Retinal pigment epithelial cell (primary cell): ENCODE measurements at regions not wholly inside any gene's neighbourhood (a gene's known extent, or its start where the extent isn't known, plus 50 kb on each side); places are given as distances from the start of the nearest gene placed in this dataset.

Experiments used
- DNase-seq: peaks from one replicate; pipeline ENCODE4 v3.0.0-alpha.2; 2010; ENCODE audit warnings: low read depth
- H3K4me3 ChIP-seq: 2 replicates; pipeline ENCODE4 v1.5.1; 2011; ENCODE audit warnings: mild to moderate bottlenecking, low read length, control low read depth, moderate library complexity
- CTCF ChIP-seq: conservative IDR thresholded peaks from 2 replicates; pipeline ENCODE4 v1.5.1; 2011; ENCODE audit warnings: low read depth, low read length, control low read depth, inconsistent platforms

DNA sequence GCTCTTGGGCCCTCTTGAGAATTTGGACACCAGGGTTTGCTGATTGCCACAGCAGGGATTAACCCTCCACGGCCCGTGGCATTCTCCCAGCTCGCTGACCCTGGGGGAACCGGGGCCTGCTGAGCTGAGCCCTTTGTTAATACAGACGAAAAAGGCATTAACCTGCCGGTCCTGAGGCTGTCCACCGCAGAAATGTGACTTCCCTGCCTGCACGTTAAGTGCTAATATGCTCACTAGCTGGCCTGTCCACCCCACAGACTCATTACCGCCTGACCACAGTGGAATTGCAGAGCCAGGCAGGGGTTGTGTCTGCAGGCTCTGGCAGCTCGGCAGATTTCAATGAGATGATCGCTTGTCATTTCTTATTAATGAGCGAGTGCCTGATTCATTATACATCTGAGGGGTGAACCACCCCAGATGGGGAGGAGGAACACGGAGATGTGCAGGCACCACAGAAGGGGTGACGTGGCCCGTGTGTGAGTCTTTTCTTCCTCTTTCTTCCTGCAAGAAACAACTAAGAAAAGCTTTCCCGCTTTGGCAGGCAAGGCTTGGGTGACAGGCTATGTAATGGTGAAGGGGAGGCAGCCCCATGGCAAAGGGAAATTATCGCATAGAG lies 126.0 kb downstream of the GLI2 start:
- TF ChIP-seq CTCF = no peak
- no peak for DNase-seq
- H3K4me3 ChIP-seq = no peak overlapping the region

DNA sequence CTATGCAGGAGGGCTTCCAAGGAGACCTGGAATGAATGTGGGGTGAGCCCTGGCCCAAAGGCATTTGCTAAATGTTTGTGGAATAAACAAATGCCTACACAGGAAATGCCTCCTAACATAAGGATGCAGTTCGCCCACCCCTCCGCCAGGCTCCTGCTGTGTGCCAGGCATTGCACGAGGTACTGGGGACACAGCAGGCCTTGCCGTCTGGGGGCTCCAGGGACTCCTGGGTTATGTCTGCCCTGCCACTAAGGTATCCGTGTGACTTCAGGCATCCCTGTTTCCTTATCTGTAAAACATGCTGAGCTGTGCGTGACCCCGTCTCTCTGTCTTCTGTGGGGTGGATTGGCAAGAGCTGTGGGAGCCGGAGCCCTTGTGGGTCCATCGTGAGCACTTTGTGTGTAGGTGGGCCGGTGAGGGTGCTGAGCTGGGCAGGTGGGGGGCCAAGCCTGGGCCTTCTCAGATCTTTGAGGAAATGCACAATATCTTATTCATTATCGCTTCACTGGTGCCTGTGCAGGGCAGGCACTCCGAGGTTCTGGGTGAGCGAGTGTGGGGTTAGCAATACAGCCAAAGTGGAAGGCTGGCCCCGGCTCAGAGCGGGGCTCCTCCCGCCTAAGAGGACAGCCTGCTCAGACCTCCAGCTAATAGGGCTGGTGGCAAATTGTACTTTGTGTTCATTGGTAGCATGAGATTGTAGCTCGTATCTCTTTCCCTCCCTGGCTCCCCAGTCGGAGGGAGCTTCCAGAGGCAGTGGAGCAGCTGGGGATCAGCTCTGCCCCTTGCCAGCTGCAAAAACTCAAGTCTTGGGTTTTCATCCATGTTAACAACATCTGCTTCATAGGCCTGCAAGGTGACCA lies 126.8 kb downstream of the GLI2 start:
- TF ChIP-seq CTCF = no peak
- H3K4me3 ChIP-seq = no peak overlapping the region
- DNase-seq = no peak

DNA sequence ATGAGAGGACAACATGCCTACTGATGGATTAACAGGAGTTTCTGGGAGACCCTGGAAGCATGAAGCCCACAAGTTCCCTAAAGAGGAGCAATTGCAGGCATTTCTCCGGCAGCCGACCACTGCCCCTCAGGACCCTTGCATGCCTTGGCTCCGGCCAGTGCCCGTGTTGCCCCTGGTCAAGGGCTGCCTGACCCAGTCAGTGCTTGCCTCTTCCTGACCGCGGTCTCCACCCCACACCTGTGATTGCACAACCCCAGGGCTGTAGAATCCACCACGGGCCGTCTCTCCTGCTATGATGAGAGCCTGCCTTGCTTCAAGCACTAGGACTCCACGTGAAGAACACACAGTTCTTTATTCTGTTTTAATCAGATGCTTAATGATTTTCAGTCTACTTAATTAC lies 127.5 kb downstream of the GLI2 start:
- no peak for TF ChIP-seq CTCF
- no peak for DNase-seq
- H3K4me3 ChIP-seq = no peak overlapping the region

DNA sequence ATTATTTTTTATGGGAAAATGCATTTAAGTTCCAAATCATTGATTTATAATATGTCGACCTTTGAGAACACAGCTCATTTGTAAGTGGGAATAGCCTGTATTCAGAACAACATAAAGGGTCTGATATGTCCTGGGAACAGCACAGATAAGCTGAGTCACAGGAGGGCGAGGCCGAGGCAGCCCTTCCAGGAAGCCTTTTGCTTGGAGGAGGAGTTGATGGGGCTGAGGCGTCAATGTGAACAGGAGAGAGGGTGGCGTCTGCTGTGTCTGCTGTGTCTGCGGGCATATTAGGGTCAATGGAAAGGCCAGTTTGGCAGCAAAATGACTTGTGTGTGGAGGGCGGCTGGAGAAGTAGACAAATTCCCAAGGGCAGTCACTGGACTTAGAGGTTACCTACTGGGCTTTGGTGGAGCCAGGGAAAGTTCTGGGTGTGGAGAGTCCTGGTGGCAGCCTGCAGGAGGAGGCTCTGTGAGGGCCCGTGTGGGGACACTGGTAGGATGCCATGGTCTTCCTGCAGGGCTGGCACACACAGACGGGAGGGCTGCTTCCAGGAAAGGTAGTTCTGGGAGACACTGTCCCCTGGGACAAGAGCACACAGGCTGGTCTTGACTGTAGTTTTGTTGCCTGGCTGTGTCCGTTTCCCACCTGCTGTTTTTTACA lies 128.1 kb downstream of the GLI2 start:
- no peak for TF ChIP-seq CTCF
- DNase-seq = no peak

GRCh38 chr2:120864981-120865380 lies 129.3 kb downstream of the GLI2 start:
- H3K4me3 ChIP-seq = no peak overlapping the region
- TF ChIP-seq CTCF = no peak
- no peak for DNase-seq

More for the DNA sequence above, 128.1 kb downstream of the GLI2 start:
- no peak overlapping the region for H3K4me3 ChIP-seq

DNA sequence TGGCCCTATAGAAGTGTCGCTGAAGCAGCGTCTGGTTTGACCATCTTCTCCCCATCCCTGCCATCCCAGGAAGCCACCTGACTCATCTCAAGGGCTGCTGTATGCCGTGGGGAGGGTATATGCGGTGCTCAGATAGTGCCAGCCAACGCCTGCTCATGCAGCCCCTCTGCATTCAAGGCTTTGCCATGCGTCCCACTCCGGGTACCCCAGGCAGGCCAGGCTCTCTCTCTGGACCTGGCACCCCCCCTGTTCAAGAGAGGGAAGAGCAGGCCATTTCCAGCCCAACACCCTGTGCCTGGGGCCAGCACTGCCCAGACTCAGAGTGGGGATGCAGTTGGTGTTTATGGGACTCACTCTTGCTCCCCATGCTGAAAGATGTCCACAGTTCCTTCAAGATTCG lies 130.0 kb downstream of the GLI2 start:
- no peak for TF ChIP-seq CTCF
- DNase-seq = no peak
- no peak overlapping the region for H3K4me3 ChIP-seq

- no peak overlapping the region for H3K4me3 ChIP-seq
- no peak for DNase-seq
- no peak for TF ChIP-seq CTCF
Measured at GRCh38 chr2:120866071-120866470, 130.4 kb downstream of the GLI2 start.
